GM12878 (cell line): ENCODE measurements at regions not wholly inside any gene's neighbourhood (a gene's known extent, or its start where the extent isn't known, plus 50 kb on each side); places are given as distances from the start of the nearest gene placed in this dataset.

Source experiments
- ATAC-seq: fragments of 200-7000 bp; cut with Tn5 transposase; 3 replicates; pipeline ENCODE4 v1.9.1; 2020; ENCODE audit warnings: mild to moderate bottlenecking, moderate library complexity
- BruUV-seq: library from RNA; stranded (reverse); fragments of 400-500 nt; replicated peaks from 2 replicates; lab custom pipeline; 2021; lab: Mats Ljungman, UMichigan
- CTCF ChIA-PET: fragments of 300-600 bp; sonication (Branson Sonifier 250); formaldehyde crosslinking; extraction: SDS; loops from one replicate; lab custom pipeline; 2021; ENCODE audit warnings: inconsistent platforms; lab: Yijun Ruan, JAX
- POLR2A ChIA-PET: fragments of 350-600 bp; formaldehyde crosslinking; extraction: SDS; loops from one replicate; lab custom pipeline; 2021; ENCODE audit warnings: inconsistent platforms; lab: Charles Lee
- RAD21 ChIA-PET: fragments of 300-600 bp; sonication (Branson Sonifier 250); formaldehyde crosslinking; loops from one replicate; lab custom pipeline; 2023; ENCODE audit warnings: antibody characterized with exemption; ENCODE audit not compliant: unreplicated experiment; lab: Charles Lee
- SMC1A ChIA-PET: fragments of 300-600 bp; sonication (Branson Sonifier 250); formaldehyde crosslinking; loops from one replicate; lab custom pipeline; 2023; ENCODE audit not compliant: unreplicated experiment, uncharacterized antibody; lab: Charles Lee
- DNase-seq: peaks from one replicate; pipeline ENCODE4 v3.0.0-alpha.2; 2011; ENCODE audit warnings: low read depth, low spot score
- FAIRE-seq: peaks from 3 replicates; lab custom pipeline; 2011; peaks lifted over from hg19 to GRCh38; lab: Jason Lieb, UNC
- H2AFZ ChIP-seq: 2 replicates; pipeline ENCODE4 v1.6.0; 2011; ENCODE audit warnings: low read depth, low read length, control low read depth; ENCODE audit not compliant: control insufficient read depth
- H3K27ac ChIP-seq: 2 replicates; pipeline ENCODE4 v1.5.1; 2011; ENCODE audit warnings: control low read depth; ENCODE audit not compliant: control insufficient read depth, insufficient read depth
- H3K27me3 ChIP-seq, 2 experiments: replicated peaks in 1 of 2; 2 replicates each; pipeline versions ENCODE4 v1.6.0 to v1.6.1; 2011; ENCODE audit warnings: low read length in 1 of 2; ENCODE audit not compliant: control insufficient read depth in 2 of 2, insufficient read depth in 2 of 2
- H3K36me3 ChIP-seq, 2 experiments: 2 replicates each; pipeline ENCODE4 v1.5.1; 2011; ENCODE audit warnings: low read length in 1 of 2; ENCODE audit not compliant: control insufficient read depth in 2 of 2, insufficient read depth in 2 of 2
- H3K4me1 ChIP-seq: 2 replicates; pipeline ENCODE4 v1.6.1; 2011; ENCODE audit warnings: mild to moderate bottlenecking, low read length, moderate library complexity, mixed read lengths; ENCODE audit not compliant: control insufficient read depth, insufficient read depth
- H3K4me2 ChIP-seq: 2 replicates; pipeline ENCODE4 v1.6.0; 2011; ENCODE audit warnings: control low read depth; ENCODE audit not compliant: control insufficient read depth, insufficient read depth
- H3K4me3 ChIP-seq: fragments of 200-600 bp; sonication (generic); 2 replicates; pipeline ENCODE4 v1.5.1; 2016
- H3K79me2 ChIP-seq: 2 replicates; pipeline ENCODE4 v1.6.0; 2011; ENCODE audit warnings: low read length; ENCODE audit not compliant: control insufficient read depth, insufficient read depth
- H3K9ac ChIP-seq: 2 replicates; pipeline ENCODE4 v1.8.0; 2011; ENCODE audit warnings: low read length, control low read depth, mixed read lengths; ENCODE audit not compliant: control insufficient read depth, insufficient read depth
- H3K9me3 ChIP-seq: replicated peaks from 3 replicates; pipeline ENCODE4 v1.5.1; 2011; ENCODE audit warnings: mild to moderate bottlenecking, low read length; ENCODE audit not compliant: control insufficient read depth, insufficient read depth
- H4K20me1 ChIP-seq: 2 replicates; pipeline ENCODE4 v1.6.0; 2011; ENCODE audit not compliant: control insufficient read depth, insufficient read depth
- CREB1 ChIP-seq: IDR thresholded peaks from 2 replicates; pipeline ENCODE4 v1.6.1; 2012; ENCODE audit warnings: low read depth, mild to moderate bottlenecking, inconsistent platforms
- ESRRA ChIP-seq: IDR thresholded peaks from 2 replicates; pipeline ENCODE4 v1.6.1; 2012; ENCODE audit warnings: mild to moderate bottlenecking, low read length, improper control_type of control experiment
- FOXK2 ChIP-seq: fragments of 450-650 bp; IDR thresholded peaks from 2 replicates; pipeline ENCODE4 v1.6.1; 2017; ENCODE audit warnings: mild to moderate bottlenecking, moderate library complexity
- IKZF1 ChIP-seq: fragments of 450-650 bp; conservative IDR thresholded peaks from 2 replicates; pipeline ENCODE4 v1.6.1; 2017; ENCODE audit warnings: antibody characterized with exemption, mild to moderate bottlenecking
- MLLT1 ChIP-seq: fragments of 450-650 bp; IDR thresholded peaks from 2 replicates; pipeline ENCODE4 v1.6.1; 2016; ENCODE audit warnings: mild to moderate bottlenecking
- NFIC ChIP-seq: IDR thresholded peaks from 2 replicates; pipeline ENCODE4 v1.6.1; 2012; ENCODE audit warnings: low read depth, mild to moderate bottlenecking, inconsistent platforms, low read length, moderate library complexity
- NRF1 ChIP-seq: conservative IDR thresholded peaks from 2 replicates; pipeline ENCODE4 v1.6.1; 2011; ENCODE audit warnings: mild to moderate bottlenecking, low read depth, low read length, improper control_type of control experiment
- PAX5 ChIP-seq: IDR thresholded peaks from 2 replicates; pipeline ENCODE4 v1.6.1; 2011; ENCODE audit warnings: low read depth, low read length, borderline replicate concordance
- PAX8 ChIP-seq: fragments of 450-650 bp; IDR thresholded peaks from 2 replicates; pipeline ENCODE4 v1.6.1; 2017; ENCODE audit warnings: mild to moderate bottlenecking, moderate library complexity
- PML ChIP-seq: IDR thresholded peaks from 2 replicates; pipeline ENCODE4 v1.6.1; 2012; ENCODE audit warnings: low read length, inconsistent platforms
- POLR2A ChIP-seq: IDR thresholded peaks from 2 replicates; pipeline ENCODE4 v1.6.1; 2011; ENCODE audit warnings: low read depth, mild to moderate bottlenecking, low read length
- RAD21 ChIP-seq: IDR thresholded peaks from 2 replicates; pipeline ENCODE4 v1.6.1; 2011; ENCODE audit warnings: mild to moderate bottlenecking, low read depth, low read length, moderate library complexity; ENCODE audit not compliant: insufficient read depth
- SMC3 ChIP-seq: IDR thresholded peaks from 2 replicates; pipeline ENCODE4 v1.6.1; 2011; ENCODE audit warnings: low read length, improper control_type of control experiment, borderline replicate concordance
- STAT1 ChIP-seq: fragments of 450-650 bp; conservative IDR thresholded peaks from 2 replicates; pipeline ENCODE4 v1.6.1; 2014; ENCODE audit warnings: antibody characterized with exemption, mild to moderate bottlenecking
- TARDBP ChIP-seq: IDR thresholded peaks from 2 replicates; pipeline ENCODE4 v1.6.1; 2016; ENCODE audit warnings: borderline replicate concordance
- YY1 ChIP-seq: IDR thresholded peaks from 2 replicates; pipeline ENCODE4 v1.6.1; 2011; ENCODE audit warnings: low read depth, mild to moderate bottlenecking, low read length
- ZBED1 ChIP-seq: IDR thresholded peaks from 2 replicates; pipeline ENCODE4 v1.6.1; 2016; ENCODE audit warnings: borderline replicate concordance
- ZNF274 ChIP-seq: IDR thresholded peaks from one replicate; pipeline ENCODE4 v1.8.0; 2011; ENCODE audit not compliant: insufficient read length, insufficient read depth
- WGBS: methylation state at CpG from one replicate; pipeline ENCODE4 v1.1.6; 2016; ENCODE audit warnings: low lambda C conversion rate; ENCODE audit not compliant: insufficient replicate concordance, insufficient coverage; ENCODE audit errors: missing lambda C conversion rate; 5-methylcytosine and 5-hydroxymethylcytosine counted together
- in situ Hi-C: fragments of 300-500 bp; cut with MboI; formaldehyde crosslinking; loops from 9 replicates; pipeline ENCODE4 v1.14.3; 2018; ENCODE audit warnings: mixed read lengths
- intact Hi-C: fragments of 100-400 bp; cut with micrococcal nuclease; formaldehyde crosslinking; loops from one replicate; pipeline ENCODE4 v1.14.2; 2022; ENCODE audit not compliant: unreplicated experiment
- TF ChIP-seq, protein P1 (sequence below): fragments of 450-650 bp; IDR thresholded peaks from 2 replicates; pipeline ENCODE4 v1.6.1; 2017; ENCODE audit warnings: borderline replicate concordance
- TF ChIP-seq, protein P2 (sequence below): fragments of 450-650 bp; IDR thresholded peaks from 2 replicates; pipeline ENCODE4 v1.6.1; 2017; ENCODE audit warnings: antibody characterized with exemption, mild to moderate bottlenecking, moderate library complexity

GRCh38 chrX:111609206-111609605 lies 71.8 kb upstream of the ALG13 start:
- in situ Hi-C loops: no loop called here
- TF ChIP-seq YY1 (no peak), ESRRA (no peak), NFIC (no peak), ZNF274 (no peak), POLR2A (no peak), STAT1 (no peak), TARDBP (no peak), MLLT1 (no peak), NRF1 (no peak), CREB1 (no peak), PML (no peak), SMC3 (no peak), RAD21 (no peak), ZBED1 (no peak), PAX5 (no peak), FOXK2 (no peak), IKZF1 (no peak), PAX8 (no peak)
- TF ChIP-seq, protein P1, sequence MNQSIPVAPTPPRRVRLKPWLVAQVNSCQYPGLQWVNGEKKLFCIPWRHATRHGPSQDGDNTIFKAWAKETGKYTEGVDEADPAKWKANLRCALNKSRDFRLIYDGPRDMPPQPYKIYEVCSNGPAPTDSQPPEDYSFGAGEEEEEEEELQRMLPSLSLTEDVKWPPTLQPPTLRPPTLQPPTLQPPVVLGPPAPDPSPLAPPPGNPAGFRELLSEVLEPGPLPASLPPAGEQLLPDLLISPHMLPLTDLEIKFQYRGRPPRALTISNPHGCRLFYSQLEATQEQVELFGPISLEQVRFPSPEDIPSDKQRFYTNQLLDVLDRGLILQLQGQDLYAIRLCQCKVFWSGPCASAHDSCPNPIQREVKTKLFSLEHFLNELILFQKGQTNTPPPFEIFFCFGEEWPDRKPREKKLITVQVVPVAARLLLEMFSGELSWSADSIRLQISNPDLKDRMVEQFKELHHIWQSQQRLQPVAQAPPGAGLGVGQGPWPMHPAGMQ: no peak
- TF ChIP-seq, protein P2, sequence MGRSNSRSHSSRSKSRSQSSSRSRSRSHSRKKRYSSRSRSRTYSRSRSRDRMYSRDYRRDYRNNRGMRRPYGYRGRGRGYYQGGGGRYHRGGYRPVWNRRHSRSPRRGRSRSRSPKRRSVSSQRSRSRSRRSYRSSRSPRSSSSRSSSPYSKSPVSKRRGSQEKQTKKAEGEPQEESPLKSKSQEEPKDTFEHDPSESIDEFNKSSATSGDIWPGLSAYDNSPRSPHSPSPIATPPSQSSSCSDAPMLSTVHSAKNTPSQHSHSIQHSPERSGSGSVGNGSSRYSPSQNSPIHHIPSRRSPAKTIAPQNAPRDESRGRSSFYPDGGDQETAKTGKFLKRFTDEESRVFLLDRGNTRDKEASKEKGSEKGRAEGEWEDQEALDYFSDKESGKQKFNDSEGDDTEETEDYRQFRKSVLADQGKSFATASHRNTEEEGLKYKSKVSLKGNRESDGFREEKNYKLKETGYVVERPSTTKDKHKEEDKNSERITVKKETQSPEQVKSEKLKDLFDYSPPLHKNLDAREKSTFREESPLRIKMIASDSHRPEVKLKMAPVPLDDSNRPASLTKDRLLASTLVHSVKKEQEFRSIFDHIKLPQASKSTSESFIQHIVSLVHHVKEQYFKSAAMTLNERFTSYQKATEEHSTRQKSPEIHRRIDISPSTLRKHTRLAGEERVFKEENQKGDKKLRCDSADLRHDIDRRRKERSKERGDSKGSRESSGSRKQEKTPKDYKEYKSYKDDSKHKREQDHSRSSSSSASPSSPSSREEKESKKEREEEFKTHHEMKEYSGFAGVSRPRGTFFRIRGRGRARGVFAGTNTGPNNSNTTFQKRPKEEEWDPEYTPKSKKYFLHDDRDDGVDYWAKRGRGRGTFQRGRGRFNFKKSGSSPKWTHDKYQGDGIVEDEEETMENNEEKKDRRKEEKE: no peak
- H3K4me2 ChIP-seq: no peak overlapping the region
- ATAC-seq (no peak), DNase-seq (no peak), FAIRE-seq (no peak)
- H3K36me3 ChIP-seq: no peaks in the 10 kb centered on the region
- ChIA-PET POLR2A (no interaction called here), RAD21 (no interaction called here), CTCF (no interaction called here), SMC1A (no interaction called here)
- BruUV-seq: no TSS peak
- H2AFZ ChIP-seq: no peak overlapping the region
- no peaks in the 10 kb centered on the region for H3K4me1 ChIP-seq
- no peak overlapping the region for H3K27ac ChIP-seq
- H4K20me1 ChIP-seq: no peaks in the 10 kb centered on the region
- no peaks in the 10 kb centered on the region for H3K79me2 ChIP-seq
- 0% methylated on average over 3 of the region's 3 CpGs for WGBS
- H3K9me3 ChIP-seq: no peaks in the 10 kb centered on the region
- H3K4me3 ChIP-seq: no peak overlapping the region
- no peak overlapping the region for H3K9ac ChIP-seq
- H3K27me3 ChIP-seq: no peaks in the 10 kb centered on the region
- intact Hi-C loops: no loop called here
